ENCODE measurements at regions not wholly inside any gene's neighbourhood (a gene's known extent, or its start where the extent isn't known, plus 50 kb on each side); places are given as distances from the start of the nearest gene placed in this dataset.
"Not testable (repeated sequence)": the region's sequence is repeated elsewhere in the genome, so short reads cannot be mapped to it uniquely, and the experiment has no call there.

GRCh38 chr2:215796140-215796855 is 217.1 kb downstream of the MREG start:
- DNase-seq (ENCODE audit: low read depth in 2 of 2): no peak

- no peak for DNase-seq (ENCODE audit: low read depth in 2 of 2)
Measured at GRCh38 chr2:215794829-215795546, 218.4 kb downstream of the MREG start.

DNA sequence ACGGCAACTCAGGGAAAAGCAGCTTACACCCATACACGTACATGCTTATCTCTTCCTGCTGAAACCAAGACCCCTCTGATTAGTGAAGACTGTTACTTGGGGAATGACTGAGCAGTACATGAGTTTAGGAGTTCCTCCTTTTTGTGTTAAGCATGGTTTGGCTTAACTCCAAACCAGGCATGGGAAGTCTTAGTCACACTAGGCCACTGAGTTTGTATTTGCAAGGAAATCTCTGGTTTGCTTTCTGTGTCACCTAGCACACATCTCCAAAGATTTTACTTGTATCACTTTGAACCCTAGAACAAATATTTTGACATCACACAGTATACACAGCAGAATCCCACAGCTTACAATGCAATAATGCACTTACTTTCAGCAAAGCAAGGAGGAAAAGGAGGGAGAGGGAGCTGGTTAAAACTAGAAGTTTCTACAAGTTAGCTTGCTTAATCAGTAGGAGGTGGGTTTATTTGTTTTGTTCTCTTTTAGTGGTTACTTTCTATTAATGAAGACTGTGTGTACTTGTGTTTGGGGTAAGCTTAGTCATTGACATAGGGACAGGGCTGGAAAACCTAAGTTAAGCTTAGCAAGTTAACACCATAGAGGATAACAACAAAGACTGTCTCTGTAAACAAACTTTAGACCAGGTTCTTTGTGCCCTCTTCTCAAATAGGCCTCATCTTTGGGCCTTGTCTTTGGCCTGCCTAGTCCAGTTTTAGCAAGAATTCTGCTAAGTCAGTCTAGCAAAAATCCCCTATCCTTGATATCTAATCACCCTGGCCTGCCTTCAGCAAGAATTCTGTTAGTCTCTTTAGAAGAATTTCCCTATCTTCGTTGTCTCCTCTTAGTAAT is 219.4 kb downstream of the MREG start:
- peak in 1 of 2 donors; percentile 46 for DNase-seq (ENCODE audit: low read depth in 2 of 2)

- DNase-seq (ENCODE audit: low read depth in 2 of 2): no peak
Measured at GRCh38 chr2:215791481-215791937, 221.8 kb downstream of the MREG start.

DNA sequence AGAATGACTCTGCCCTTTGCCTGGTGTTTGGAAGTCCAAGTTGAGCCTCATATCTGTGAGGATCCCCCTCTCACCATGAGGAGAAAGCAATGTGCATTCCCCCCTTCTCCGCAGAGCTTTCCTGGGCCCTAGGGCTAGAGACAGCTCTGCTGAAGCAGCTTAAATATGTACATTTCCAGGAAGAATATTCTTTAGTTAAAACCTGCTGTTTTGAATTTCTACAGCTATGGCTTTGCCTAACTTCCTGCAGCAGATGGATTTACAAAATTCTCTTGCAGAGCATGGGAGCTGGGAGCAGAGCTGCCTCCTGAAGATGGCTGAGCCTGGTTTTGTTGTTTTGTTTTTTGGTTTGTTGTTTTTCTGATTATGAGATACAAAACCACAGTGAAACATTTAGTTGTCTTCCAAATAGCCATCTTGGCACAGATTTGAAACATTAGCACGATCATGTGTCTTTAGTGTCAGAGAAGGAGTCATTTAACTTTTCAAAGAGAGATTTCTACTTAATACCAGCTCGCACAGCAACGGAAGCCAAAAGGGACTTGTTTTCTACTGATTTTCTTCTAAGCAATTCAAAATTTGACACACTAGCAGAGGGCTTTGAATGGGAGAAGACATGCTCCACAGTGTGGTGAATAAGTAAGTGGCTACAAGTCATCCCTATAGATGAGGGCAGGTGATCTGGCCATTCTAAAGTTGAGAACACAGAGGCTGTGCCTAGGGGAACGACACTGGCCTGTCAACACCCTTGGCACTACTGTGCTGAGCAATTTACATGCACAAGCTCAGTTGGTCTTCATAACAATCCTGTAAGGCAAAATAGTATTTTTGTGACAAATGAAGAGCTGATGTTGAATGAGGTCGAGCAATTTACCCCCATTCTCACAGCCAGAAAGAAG is 222.6 kb downstream of the MREG start:
- no peak for DNase-seq (ENCODE audit: low read depth in 2 of 2)

GRCh38 chr2:215787565-215788178 is 225.7 kb downstream of the MREG start:
- DNase-seq (ENCODE audit: low read depth in 2 of 2): no peak

GRCh38 chr2:215787025-215787424 is 226.3 kb downstream of the MREG start:
- no peak for DNase-seq (ENCODE audit: low read depth in 2 of 2)

- no peak for DNase-seq (ENCODE audit: low read depth in 2 of 2)
Measured at GRCh38 chr2:215784371-215784783, 229.0 kb downstream of the MREG start.

DNA sequence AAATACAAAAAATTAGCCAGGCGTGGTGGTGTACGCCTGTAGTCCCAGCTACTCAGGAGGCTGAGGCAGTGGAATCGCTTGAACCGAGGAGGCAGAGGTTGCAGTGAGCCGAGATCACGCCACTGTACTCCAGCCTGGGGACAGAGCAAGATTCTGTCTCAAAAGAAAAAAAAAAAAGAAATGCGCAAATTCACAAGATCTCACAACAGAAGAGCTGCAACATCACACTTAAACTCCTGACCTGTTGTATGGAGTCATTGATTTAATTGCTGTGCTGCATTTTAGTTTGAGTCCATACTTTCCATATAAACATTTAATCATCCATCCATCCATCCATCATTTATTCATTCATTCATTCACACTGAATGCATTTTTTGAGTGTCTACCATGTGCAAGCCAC is 229.7 kb downstream of the MREG start:
- not testable (repeated sequence) for DNase-seq (ENCODE audit: low read depth in 2 of 2)

GRCh38 chr2:215782965-215783364 is 230.4 kb downstream of the MREG start:
- no peak for DNase-seq (ENCODE audit: low read depth in 2 of 2)

- DNase-seq (ENCODE audit: low read depth in 2 of 2): no peak
Measured at GRCh38 chr2:215782295-215782694, 231.1 kb downstream of the MREG start.

DNA sequence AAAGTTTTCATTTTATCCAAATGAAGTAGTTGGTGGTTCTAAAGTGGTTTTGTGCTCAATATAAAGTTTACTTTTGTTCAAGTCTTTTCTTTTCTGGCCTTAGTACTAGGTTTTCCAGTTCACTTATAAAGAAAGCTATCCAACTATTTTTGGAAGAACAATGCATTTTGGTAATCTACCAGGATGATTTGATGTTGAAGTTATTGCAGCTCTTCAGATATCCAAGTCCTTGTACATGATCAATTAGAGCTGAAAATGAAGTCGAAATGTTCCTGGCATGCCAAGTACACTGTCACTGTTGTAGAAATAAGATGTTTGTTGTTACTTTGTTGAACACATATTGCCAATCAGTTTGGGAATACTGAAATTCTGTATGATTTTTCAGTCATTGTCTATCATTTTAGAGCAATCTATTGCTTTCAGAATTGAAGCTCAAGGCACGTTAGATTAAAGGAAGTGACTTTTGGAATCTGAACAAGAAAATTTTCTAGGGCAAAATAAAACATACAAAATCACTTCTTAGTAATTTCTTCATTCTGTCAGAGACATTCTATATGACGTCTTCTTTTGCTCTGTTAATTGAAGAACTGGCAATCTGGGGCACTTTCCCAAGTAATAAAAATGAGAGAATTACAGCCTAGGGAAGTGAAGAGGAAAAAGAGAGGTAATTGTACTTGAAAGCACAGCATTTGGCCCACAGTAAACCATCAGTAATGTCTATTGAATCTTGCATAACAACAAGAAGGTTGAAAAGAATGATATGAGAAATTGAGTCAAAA is 232.3 kb downstream of the MREG start:
- DNase-seq (ENCODE audit: low read depth in 2 of 2): no peak

DNA sequence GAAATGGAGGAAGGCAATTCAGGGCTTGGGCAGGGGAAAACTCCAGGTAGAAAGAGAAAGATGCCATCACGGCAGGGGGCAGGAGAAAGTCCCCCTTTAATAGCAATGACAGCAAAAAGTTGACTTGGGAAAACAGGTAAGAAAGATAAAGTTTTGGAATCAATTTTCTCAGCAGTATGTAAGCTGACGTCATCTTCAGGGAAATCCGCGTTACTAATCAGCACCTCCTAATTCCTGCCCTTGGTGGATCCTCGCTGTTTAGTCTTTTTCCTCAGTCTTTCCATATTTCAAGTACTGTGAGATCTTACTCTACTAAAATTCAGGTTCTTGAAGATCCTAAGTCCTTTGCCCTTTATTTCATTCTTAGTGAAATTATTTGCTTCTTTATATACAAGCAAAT is 233.0 kb downstream of the MREG start:
- no peak for DNase-seq (ENCODE audit: low read depth in 2 of 2)

GRCh38 chr2:215779912-215780311 is 233.4 kb downstream of the MREG start:
- DNase-seq (ENCODE audit: low read depth in 2 of 2): no peak

GRCh38 chr2:215777465-215778044 is 235.8 kb downstream of the MREG start:
- no peak for DNase-seq (ENCODE audit: low read depth in 2 of 2)

GRCh38 chr2:215775106-215775505 is 238.2 kb downstream of the MREG start:
- DNase-seq (ENCODE audit: low read depth in 2 of 2): no peak

- DNase-seq (ENCODE audit: low read depth in 2 of 2): no peak
Measured at GRCh38 chr2:215773728-215774127, 239.6 kb downstream of the MREG start.

- DNase-seq (ENCODE audit: low read depth in 2 of 2): no peak
Measured at GRCh38 chr2:215772634-215773563, 240.5 kb downstream of the MREG start.

DNA sequence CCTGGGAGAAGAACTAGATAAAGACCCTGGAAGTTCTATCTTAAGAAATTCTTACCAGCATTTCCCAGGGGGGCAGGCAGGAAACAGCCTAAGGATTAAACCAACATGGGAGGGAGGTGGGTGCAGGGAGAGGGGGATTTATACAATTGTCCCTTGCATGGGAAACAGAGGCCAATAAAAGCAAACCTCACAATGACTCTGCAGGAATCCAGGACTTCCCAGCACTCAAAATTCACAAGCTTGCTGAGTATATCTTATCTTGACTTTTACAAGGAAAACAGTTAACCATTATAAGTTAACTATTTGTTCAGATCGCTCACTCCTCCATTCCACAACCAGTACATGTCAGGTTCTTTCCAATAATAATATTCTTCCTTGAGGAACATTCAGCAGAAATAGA is 241.3 kb downstream of the MREG start:
- no peak for DNase-seq (ENCODE audit: low read depth in 2 of 2)
